ENCODE measurements at regions not wholly inside any gene's neighbourhood (a gene's known extent, or its start where the extent isn't known, plus 50 kb on each side); places are given as distances from the start of the nearest gene placed in this dataset.

GRCh38 chr21:14827468-14827867, 237.3 kb downstream of the NRIP1 start:
- Histone ChIP-seq H3K36me3 (no peaks in the 10 kb centered on the region), H3K9me3 (no peaks in the 10 kb centered on the region), H3K4me3 (no peak overlapping the region), H3K27ac (no peak overlapping the region), H3K4me1 (ENCODE audit: control insufficient read depth in 1 of 2, low read depth in 2 of 2) (no peaks in the 10 kb centered on the region), H3K27me3 (replicated peaks; ENCODE audit: insufficient read depth) (no peaks in the 10 kb centered on the region)
- TF ChIP-seq CTCF (IDR thresholded peaks at IDR 0.05), result no peak
- no peak for DNase-seq (ENCODE audit: low spot score)
- no peak for ATAC-seq (ENCODE audit: insufficient number of reproducible peaks, low FRiP score, low read depth)

GRCh38 chr21:14826630-14827029, 238.2 kb downstream of the NRIP1 start:
- no peaks in the 10 kb centered on the region for H3K9me3 ChIP-seq
- no peak for TF ChIP-seq CTCF (IDR thresholded peaks at IDR 0.05)

GRCh38 chr21:14825514-14825974, 239.3 kb downstream of the NRIP1 start:
- Histone ChIP-seq H3K4me1 (ENCODE audit: control insufficient read depth in 1 of 2, low read depth in 2 of 2) (no peaks in the 10 kb centered on the region), H3K9me3 (no peaks in the 10 kb centered on the region), H3K4me3 (no peak overlapping the region), H3K36me3 (no peaks in the 10 kb centered on the region), H3K27ac (no peak overlapping the region), H3K27me3 (replicated peaks; ENCODE audit: insufficient read depth) (no peaks in the 10 kb centered on the region)
- TF ChIP-seq CTCF (IDR thresholded peaks at IDR 0.05), result no peak
- DNase-seq (ENCODE audit: low spot score), result no peak
- ATAC-seq (ENCODE audit: insufficient number of reproducible peaks, low FRiP score, low read depth), result no peak

More at GRCh38 chr21:14826630-14827029, 238.2 kb downstream of the NRIP1 start:
- Histone ChIP-seq H3K27me3 (replicated peaks; ENCODE audit: insufficient read depth) (no peaks in the 10 kb centered on the region), H3K36me3 (no peaks in the 10 kb centered on the region), H3K27ac (no peak overlapping the region), H3K4me1 (ENCODE audit: control insufficient read depth in 1 of 2, low read depth in 2 of 2) (no peaks in the 10 kb centered on the region), H3K4me3 (no peak overlapping the region)
- DNase-seq (ENCODE audit: low spot score) (no peak), ATAC-seq (ENCODE audit: insufficient number of reproducible peaks, low FRiP score, low read depth) (no peak)

GRCh38 chr21:14824126-14824525, 240.7 kb downstream of the NRIP1 start:
- no peak overlapping the region for H3K27ac ChIP-seq

GRCh38 chr21:14817311-14817710, 247.5 kb downstream of the NRIP1 start:
- ATAC-seq (ENCODE audit: insufficient number of reproducible peaks, low FRiP score, low read depth) (no peak), DNase-seq (ENCODE audit: low spot score) (no peak)
- no peak for TF ChIP-seq CTCF (IDR thresholded peaks at IDR 0.05)
- Histone ChIP-seq H3K27me3 (replicated peaks; ENCODE audit: insufficient read depth) (no peaks in the 10 kb centered on the region), H3K9me3 (peaks cover 5% of the 10 kb centered on the region), H3K27ac (no peak overlapping the region), H3K36me3 (no peaks in the 10 kb centered on the region), H3K4me3 (no peak overlapping the region), H3K4me1 (ENCODE audit: control insufficient read depth in 1 of 2, low read depth in 2 of 2) (no peaks in the 10 kb centered on the region)

More at GRCh38 chr21:14824126-14824525, 240.7 kb downstream of the NRIP1 start:
- ATAC-seq (ENCODE audit: insufficient number of reproducible peaks, low FRiP score, low read depth), result no peak
- no peaks in the 10 kb centered on the region for H3K9me3 ChIP-seq
- TF ChIP-seq CTCF (IDR thresholded peaks at IDR 0.05), result no peak
- no peak for DNase-seq (ENCODE audit: low spot score)
- H3K36me3 ChIP-seq, result no peaks in the 10 kb centered on the region
- no peak overlapping the region for H3K4me3 ChIP-seq
- no peaks in the 10 kb centered on the region for H3K4me1 ChIP-seq (ENCODE audit: control insufficient read depth in 1 of 2, low read depth in 2 of 2)
- no peaks in the 10 kb centered on the region for H3K27me3 ChIP-seq (replicated peaks; ENCODE audit: insufficient read depth)
